ENCODE measurements at regions not wholly inside any gene's neighbourhood (a gene's known extent, or its start where the extent isn't known, plus 50 kb on each side); places are given as distances from the start of the nearest gene placed in this dataset.
A peak's percentile ranks its signal among the peaks of the same experiment; 100 is the strongest.

DNA sequence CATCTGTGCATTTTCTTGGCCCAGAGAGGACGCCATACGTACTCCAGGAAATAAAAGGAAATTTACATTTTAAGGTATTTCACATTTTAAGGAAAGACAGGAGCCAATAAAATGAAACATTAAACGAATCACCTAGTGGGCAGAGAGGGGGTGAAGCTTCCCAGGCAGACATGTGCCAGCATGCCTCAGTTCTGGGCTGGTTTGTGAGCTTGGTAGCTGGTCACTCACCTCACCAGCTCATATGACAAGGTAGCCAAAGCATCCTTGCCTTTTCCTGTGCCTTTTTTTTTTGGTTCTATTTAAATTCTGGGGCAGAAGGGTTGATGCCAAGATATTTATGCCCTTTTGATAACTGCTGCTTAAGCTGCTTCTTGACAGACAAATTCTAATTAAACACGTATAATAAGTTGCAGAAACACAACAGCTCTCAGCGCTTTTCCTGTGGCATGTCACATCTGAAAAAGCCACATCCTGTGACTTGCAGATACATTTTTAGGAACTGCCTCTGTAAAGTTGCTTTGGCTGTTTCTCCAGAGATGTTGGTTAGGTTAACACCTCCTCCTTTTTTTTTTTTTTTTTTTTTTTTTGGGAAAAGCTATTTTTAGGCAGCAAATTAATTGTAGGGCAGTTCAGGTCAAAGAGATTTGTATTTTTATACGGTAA lies 218.6 kb downstream of the PDCD6IP start (continued):
- peak; percentile 40; the same call in 1 of the 2 replicates for TF ChIP-seq SPI1 (IDR thresholded peaks at IDR 0.05; ENCODE audit: borderline replicate concordance, insufficient read depth, low read depth, low read length)

DNA sequence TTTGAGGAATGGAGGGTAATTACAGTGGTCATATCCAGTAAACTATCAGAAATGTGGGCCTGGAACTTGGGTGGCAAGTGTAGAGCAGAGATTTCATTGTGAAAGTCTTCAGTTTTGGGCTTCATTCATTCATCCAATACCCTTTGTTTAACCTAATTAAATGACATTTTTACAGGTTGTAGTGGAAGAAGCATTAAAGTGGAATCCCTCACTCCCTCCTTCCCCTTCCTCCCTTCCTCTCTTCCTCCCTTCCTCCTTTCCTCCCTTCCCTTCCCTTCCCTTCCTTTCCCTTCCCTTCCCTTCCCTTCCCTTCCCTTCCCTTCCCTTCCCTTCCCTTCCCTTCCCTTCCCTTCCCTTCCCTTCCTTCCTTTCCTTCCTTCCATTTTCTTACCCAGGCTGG lies 219.3 kb downstream of the PDCD6IP start:
- Histone ChIP-seq H3K4me2 (ENCODE audit: control insufficient read depth, insufficient read depth) (no peak overlapping the region), H3K9me3 (replicated peaks; ENCODE audit: control insufficient read depth, insufficient read depth, low read length) (no peaks in the 10 kb centered on the region; the same call in 2 of the 3 replicates), H3K79me2 (ENCODE audit: control insufficient read depth, insufficient read depth, low read length) (no peaks in the 10 kb centered on the region), H3K36me3 (ENCODE audit: control insufficient read depth in 2 of 2, insufficient read depth in 2 of 2, low read length in 1 of 2) (no peaks in the 10 kb centered on the region), H2AFZ (ENCODE audit: control insufficient read depth, low read depth, low read length) (no peak overlapping the region; the same call in 1 of the 2 replicates), H3K9ac (ENCODE audit: control insufficient read depth, insufficient read depth, low read length) (no peak overlapping the region), H3K27me3 (replicated peaks in 1 of 2; ENCODE audit: control insufficient read depth in 2 of 2, insufficient read depth in 2 of 2, low read length in 1 of 2) (no peaks in the 10 kb centered on the region), H4K20me1 (ENCODE audit: control insufficient read depth, insufficient read depth) (no peaks in the 10 kb centered on the region), H3K4me3 (no peak overlapping the region), H3K4me1 (ENCODE audit: control insufficient read depth, insufficient read depth, low read length) (peaks cover 10% of the 10 kb centered on the region; the same call in 1 of the 2 replicates), H3K27ac (ENCODE audit: control insufficient read depth, insufficient read depth) (no peak overlapping the region)
- ChIA-PET RAD21 (ENCODE audit: unreplicated experiment) (interaction anchor here (1.0 kb wide), 1 partner anchor 40 kb away, joined by 5 read pairs; no protein-coding TSS in a partner anchor), CTCF (interaction anchor here (0.8 to 1.5 kb wide), 3 partner anchors 15 to 135 kb away, joined by 3 to 4 read pairs (median 3); no protein-coding TSS in a partner anchor), POLR2A (interaction anchor here (0.6 kb wide), 1 partner anchor 76 kb away, joined by 7 read pairs; no protein-coding TSS in a partner anchor), SMC1A (ENCODE audit: uncharacterized antibody, unreplicated experiment) (interaction anchor here (1.1 to 2.0 kb wide), 5 partner anchors 10 to 134 kb away, joined by 3 to 10 read pairs (median 3); no protein-coding TSS in a partner anchor)
- TF ChIP-seq POLR2AphosphoS2 (IDR thresholded peaks at IDR 0.05; ENCODE audit: low read depth, low read length) (no peak), BRCA1 (IDR thresholded peaks at IDR 0.05; ENCODE audit: low read depth, low read length) (no peak), ZNF217 (IDR thresholded peaks at IDR 0.05) (no peak), EED (IDR thresholded peaks at IDR 0.05; ENCODE audit: low read depth) (no peak), NRF1 (conservative IDR thresholded peaks at IDR 0.05; ENCODE audit: low read depth, low read length) (no peak), POLR2A (IDR thresholded peaks at IDR 0.05; ENCODE audit: low read depth, low read length) (no peak), MYB (IDR thresholded peaks at IDR 0.05; ENCODE audit: borderline replicate concordance, low read depth, low read length) (no peak), ZSCAN29 (IDR thresholded peaks at IDR 0.05) (no peak), CEBPB (IDR thresholded peaks at IDR 0.05; ENCODE audit: borderline replicate concordance in 1 of 2, low read depth in 2 of 2, low read length in 2 of 2) (no peak), SIX5 (IDR thresholded peaks at IDR 0.05; ENCODE audit: low read depth, low read length, severe bottlenecking) (no peak), TARDBP (IDR thresholded peaks at IDR 0.05; ENCODE audit: borderline replicate concordance) (no peak)
- TF ChIP-seq, protein P1, sequence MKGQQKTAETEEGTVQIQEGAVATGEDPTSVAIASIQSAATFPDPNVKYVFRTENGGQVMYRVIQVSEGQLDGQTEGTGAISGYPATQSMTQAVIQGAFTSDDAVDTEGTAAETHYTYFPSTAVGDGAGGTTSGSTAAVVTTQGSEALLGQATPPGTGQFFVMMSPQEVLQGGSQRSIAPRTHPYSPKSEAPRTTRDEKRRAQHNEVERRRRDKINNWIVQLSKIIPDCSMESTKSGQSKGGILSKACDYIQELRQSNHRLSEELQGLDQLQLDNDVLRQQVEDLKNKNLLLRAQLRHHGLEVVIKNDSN (IDR thresholded peaks at IDR 0.05; ENCODE audit: borderline replicate concordance, extremely low read length, insufficient read depth, low read depth, low read length): no peak
- TF ChIP-seq, protein P2, sequence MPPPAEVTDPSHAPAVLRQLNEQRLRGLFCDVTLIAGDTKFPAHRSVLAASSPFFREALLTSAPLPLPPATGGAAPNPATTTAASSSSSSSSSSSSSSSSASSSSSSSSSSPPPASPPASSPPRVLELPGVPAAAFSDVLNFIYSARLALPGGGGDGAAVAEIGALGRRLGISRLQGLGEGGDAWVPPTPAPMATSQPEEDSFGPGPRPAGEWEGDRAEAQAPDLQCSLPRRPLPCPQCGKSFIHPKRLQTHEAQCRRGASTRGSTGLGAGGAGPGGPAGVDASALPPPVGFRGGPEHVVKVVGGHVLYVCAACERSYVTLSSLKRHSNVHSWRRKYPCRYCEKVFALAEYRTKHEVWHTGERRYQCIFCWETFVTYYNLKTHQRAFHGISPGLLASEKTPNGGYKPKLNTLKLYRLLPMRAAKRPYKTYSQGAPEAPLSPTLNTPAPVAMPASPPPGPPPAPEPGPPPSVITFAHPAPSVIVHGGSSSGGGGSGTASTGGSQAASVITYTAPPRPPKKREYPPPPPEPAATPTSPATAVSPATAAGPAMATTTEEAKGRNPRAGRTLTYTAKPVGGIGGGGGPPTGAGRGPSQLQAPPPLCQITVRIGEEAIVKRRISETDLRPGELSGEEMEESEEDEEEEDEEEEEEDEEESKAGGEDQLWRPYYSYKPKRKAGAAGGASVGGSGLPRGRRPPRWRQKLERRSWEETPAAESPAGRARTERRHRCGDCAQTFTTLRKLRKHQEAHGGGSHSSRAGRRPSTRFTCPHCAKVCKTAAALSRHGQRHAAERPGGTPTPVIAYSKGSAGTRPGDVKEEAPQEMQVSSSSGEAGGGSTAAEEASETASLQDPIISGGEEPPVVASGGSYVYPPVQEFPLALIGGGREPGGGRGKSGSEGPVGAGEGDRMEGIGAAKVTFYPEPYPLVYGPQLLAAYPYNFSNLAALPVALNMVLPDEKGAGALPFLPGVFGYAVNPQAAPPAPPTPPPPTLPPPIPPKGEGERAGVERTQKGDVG (CRISPR knock-in tag; IDR thresholded peaks at IDR 0.05): no peak
- TF ChIP-seq, protein P3, sequence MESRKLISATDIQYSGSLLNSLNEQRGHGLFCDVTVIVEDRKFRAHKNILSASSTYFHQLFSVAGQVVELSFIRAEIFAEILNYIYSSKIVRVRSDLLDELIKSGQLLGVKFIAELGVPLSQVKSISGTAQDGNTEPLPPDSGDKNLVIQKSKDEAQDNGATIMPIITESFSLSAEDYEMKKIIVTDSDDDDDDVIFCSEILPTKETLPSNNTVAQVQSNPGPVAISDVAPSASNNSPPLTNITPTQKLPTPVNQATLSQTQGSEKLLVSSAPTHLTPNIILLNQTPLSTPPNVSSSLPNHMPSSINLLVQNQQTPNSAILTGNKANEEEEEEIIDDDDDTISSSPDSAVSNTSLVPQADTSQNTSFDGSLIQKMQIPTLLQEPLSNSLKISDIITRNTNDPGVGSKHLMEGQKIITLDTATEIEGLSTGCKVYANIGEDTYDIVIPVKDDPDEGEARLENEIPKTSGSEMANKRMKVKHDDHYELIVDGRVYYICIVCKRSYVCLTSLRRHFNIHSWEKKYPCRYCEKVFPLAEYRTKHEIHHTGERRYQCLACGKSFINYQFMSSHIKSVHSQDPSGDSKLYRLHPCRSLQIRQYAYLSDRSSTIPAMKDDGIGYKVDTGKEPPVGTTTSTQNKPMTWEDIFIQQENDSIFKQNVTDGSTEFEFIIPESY (IDR thresholded peaks at IDR 0.05): no peak
- TF ChIP-seq, protein P4, sequence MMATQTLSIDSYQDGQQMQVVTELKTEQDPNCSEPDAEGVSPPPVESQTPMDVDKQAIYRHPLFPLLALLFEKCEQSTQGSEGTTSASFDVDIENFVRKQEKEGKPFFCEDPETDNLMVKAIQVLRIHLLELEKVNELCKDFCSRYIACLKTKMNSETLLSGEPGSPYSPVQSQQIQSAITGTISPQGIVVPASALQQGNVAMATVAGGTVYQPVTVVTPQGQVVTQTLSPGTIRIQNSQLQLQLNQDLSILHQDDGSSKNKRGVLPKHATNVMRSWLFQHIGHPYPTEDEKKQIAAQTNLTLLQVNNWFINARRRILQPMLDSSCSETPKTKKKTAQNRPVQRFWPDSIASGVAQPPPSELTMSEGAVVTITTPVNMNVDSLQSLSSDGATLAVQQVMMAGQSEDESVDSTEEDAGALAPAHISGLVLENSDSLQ (IDR thresholded peaks at IDR 0.05): no peak
- in situ Hi-C loops (cut with MboI) (no loop called here), intact Hi-C loops (cut with micrococcal nuclease; ENCODE audit: unreplicated experiment) (loop anchor here (5.0 kb wide), 1 partner anchor 135 kb away; no protein-coding TSS in a partner anchor)
- no peak for FAIRE-seq
- ATAC-seq: no peak
- no TSS peak for BruUV-seq (replicated peaks)
- DNase-seq (ENCODE audit: low read depth, low spot score): no peak
